AG09309 (cell line): ENCODE measurements at regions not wholly inside any gene's neighbourhood (a gene's known extent, or its start where the extent isn't known, plus 50 kb on each side); places are given as distances from the start of the nearest gene placed in this dataset.
"Not testable (repeated sequence)": the region's sequence is repeated elsewhere in the genome, so short reads cannot be mapped to it uniquely, and the experiment has no call there.

Experiments used
- DNase-seq: peaks from one replicate; pipeline ENCODE4 v3.0.0-alpha.2; 2010; ENCODE audit warnings: low read depth
- H3K4me3 ChIP-seq: 2 replicates; pipeline ENCODE4 v1.5.1; 2011; ENCODE audit warnings: mild to moderate bottlenecking, low read depth, low read length, moderate library complexity; ENCODE audit not compliant: control insufficient read depth
- TF ChIP-seq, protein P1 (sequence below): IDR thresholded peaks from 2 replicates; pipeline ENCODE4 v1.5.1; 2011; ENCODE audit warnings: mild to moderate bottlenecking, low read depth, low read length, inconsistent platforms; ENCODE audit not compliant: insufficient read depth, control insufficient read depth; ENCODE audit errors: missing control alignments

- TF ChIP-seq, protein P1, sequence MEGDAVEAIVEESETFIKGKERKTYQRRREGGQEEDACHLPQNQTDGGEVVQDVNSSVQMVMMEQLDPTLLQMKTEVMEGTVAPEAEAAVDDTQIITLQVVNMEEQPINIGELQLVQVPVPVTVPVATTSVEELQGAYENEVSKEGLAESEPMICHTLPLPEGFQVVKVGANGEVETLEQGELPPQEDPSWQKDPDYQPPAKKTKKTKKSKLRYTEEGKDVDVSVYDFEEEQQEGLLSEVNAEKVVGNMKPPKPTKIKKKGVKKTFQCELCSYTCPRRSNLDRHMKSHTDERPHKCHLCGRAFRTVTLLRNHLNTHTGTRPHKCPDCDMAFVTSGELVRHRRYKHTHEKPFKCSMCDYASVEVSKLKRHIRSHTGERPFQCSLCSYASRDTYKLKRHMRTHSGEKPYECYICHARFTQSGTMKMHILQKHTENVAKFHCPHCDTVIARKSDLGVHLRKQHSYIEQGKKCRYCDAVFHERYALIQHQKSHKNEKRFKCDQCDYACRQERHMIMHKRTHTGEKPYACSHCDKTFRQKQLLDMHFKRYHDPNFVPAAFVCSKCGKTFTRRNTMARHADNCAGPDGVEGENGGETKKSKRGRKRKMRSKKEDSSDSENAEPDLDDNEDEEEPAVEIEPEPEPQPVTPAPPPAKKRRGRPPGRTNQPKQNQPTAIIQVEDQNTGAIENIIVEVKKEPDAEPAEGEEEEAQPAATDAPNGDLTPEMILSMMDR, result no peak
- DNase-seq, result no peak
- no peak overlapping the region for H3K4me3 ChIP-seq
Measured at GRCh38 chrX:88024022-88024421, 506.4 kb downstream of the KLHL4 start.

GRCh38 chrX:88072339-88073030 lies 554.9 kb downstream of the KLHL4 start:
- H3K4me3 ChIP-seq, result no peak overlapping the region
- TF ChIP-seq, protein P1, result no peak
- DNase-seq, result no peak

DNA sequence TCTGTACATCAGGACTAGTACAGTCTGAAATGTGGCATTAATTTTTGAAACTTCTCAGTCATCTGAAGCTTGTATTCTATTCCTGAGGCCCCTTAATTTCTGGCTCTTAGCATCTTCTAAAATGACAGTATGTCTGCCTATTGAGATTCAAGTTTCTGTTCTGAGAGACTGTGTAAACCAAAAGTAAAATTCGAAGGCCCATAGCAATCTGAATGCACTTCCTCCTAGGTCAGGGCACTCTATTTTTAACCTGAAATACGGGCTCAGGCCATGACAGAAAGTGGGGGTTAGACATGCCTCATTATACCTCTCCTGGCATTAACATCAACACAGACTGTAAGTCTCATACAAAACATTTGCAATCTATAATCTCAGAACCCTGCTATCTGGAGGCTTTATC lies 584.4 kb downstream of the KLHL4 start:
- no peak for DNase-seq
- no peak overlapping the region for H3K4me3 ChIP-seq
- TF ChIP-seq, protein P1, result no peak

DNA sequence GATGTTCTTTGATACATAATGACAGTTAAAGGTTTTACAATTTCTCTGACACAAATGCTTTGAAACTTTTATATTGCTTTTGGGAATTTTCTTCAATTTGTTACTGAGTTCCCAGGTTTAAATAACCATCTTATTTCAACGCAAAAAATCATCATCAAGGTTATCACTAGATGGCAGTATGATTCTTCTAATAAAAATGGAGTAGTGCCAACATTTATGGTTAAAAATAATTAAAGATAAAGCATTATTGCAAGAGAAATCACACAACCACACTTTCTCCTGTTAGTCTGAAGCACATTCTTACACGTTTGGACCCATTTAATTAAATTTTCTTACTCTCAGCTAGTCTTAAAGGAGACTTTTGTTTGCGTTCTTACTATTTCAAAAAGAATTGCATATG lies 611.3 kb upstream of the CPXCR1 start:
- TF ChIP-seq, protein P1, result no peak
- no peak overlapping the region for H3K4me3 ChIP-seq
- DNase-seq, result no peak

GRCh38 chrX:88136328-88136727 lies 610.7 kb upstream of the CPXCR1 start:
- no peak overlapping the region for H3K4me3 ChIP-seq
- TF ChIP-seq, protein P1, result no peak
- DNase-seq, result no peak

DNA sequence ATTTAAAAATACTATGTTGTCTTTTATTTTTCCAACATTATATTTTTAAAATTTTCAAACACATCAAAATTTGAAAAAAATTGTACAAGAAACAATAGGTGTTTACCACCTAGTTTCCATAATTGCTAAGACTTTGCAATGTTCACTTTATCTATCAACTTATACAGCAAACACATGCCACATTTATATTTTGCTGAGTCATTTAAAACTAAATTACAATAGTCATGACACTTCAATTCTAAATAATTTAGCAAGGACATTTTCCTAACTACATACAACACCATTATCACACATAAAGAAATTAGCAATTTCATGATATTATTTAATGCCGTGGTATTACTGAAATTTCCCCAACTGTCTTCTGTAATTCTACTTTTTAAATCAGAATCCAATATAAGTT lies 600.4 kb upstream of the CPXCR1 start:
- no peak for DNase-seq
- TF ChIP-seq, protein P1, result no peak
- H3K4me3 ChIP-seq, result no peak overlapping the region

DNA sequence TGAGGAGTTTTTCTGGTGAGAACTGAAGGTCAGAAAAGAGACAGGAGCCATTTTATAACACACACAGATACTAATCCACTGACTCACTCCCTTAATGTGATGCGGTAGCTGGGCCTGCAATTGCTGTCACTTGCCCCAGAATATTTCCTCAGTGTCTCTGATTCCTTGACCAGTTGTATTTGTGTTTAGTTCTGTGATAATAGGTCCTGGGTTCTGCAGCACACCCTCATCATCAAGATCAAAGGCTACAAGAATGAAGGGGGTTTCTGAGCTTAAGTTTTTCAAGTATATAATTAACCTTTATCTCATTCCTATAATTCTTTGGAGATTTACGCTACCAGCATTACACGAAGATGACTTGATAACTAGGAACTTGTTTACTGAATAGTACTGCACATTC lies 576.5 kb upstream of the CPXCR1 start:
- no peak for DNase-seq
- TF ChIP-seq, protein P1, result no peak
- no peak overlapping the region for H3K4me3 ChIP-seq

DNA sequence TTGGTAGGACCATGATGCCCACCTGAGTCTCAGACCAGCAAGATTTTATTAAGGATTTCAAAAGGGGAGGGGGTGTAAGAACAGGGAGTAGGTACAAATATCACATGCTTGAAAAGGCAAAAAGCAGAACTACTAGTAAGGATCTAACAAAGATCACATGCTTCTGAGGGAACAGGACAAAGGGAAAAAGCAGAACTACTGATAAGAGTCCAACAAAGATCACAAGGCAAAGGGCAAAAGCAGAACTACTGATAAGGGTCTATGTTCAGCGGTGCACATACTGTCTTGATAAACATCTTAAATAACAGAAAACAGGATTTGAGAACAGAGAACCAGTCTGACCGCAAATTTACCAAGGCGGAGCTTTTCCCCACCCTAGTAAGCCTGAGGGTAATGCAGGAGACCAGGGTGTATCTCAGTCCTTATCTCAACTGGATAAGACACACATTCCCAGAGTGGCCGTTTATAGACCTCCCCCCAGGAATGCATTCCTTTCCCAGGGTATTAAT lies 573.0 kb upstream of the CPXCR1 start:
- DNase-seq, H3K4me3 ChIP-seq: not testable (repeated sequence)
